SK-N-SH (cell line): ENCODE measurements at regions not wholly inside any gene's neighbourhood (a gene's known extent, or its start where the extent isn't known, plus 50 kb on each side); places are given as distances from the start of the nearest gene placed in this dataset.

ENCODE experiments used
- CHD2 ChIP-seq: fragments of 150-350 bp; IDR thresholded peaks from 2 replicates; pipeline ENCODE4 v1.6.1; 2018; ENCODE audit warnings: low read length; ENCODE audit not compliant: partially characterized antibody
- CTCF ChIP-seq: fragments of 200-600 bp; sonication (generic); IDR thresholded peaks from 2 replicates; pipeline ENCODE4 v1.6.1; 2017; ENCODE audit warnings: antibody characterized with exemption, mild to moderate bottlenecking, moderate library complexity
- ELF1 ChIP-seq: IDR thresholded peaks from 2 replicates; pipeline ENCODE4 v1.4.0; 2012
- EP300 ChIP-seq, 2 experiments: IDR thresholded peaks; 2 replicates each; pipeline versions ENCODE4 v1.4.0 to v1.6.1; 2012; ENCODE audit warnings: borderline replicate concordance in 1 of 2, low read depth in 1 of 2, low read length in 1 of 2
- EZH2phosphoT487 ChIP-seq: fragments of 200-600 bp; sonication (generic); IDR thresholded peaks from 2 replicates; pipeline ENCODE4 v1.6.1; 2017; ENCODE audit warnings: low read depth, mixed run types, mild to moderate bottlenecking, antibody characterized with exemption, moderate library complexity, borderline replicate concordance
- MAX ChIP-seq: IDR thresholded peaks from 2 replicates; pipeline ENCODE4 v1.4.0; 2012; ENCODE audit warnings: low read depth
- MXI1 ChIP-seq: IDR thresholded peaks from 2 replicates; pipeline ENCODE4 v1.6.1; 2012; ENCODE audit warnings: mild to moderate bottlenecking, low read depth, low read length, improper control_type of control experiment
- NFIC ChIP-seq: IDR thresholded peaks from 2 replicates; pipeline ENCODE4 v1.4.0; 2012; ENCODE audit warnings: borderline replicate concordance
- REST ChIP-seq: IDR thresholded peaks from 2 replicates; pipeline ENCODE4 v1.6.1; 2012; ENCODE audit warnings: mild to moderate bottlenecking, low read depth, low read length, moderate library complexity
- TCF12 ChIP-seq: IDR thresholded peaks from 2 replicates; pipeline ENCODE4 v1.4.0; 2012
- TEAD4 ChIP-seq: IDR thresholded peaks from 2 replicates; pipeline ENCODE4 v1.4.0; 2012; ENCODE audit warnings: mild to moderate bottlenecking, borderline replicate concordance; ENCODE audit not compliant: insufficient read depth

GRCh38 chr21:18550361-18550760 is 146.8 kb upstream of the TMPRSS15 start:
- TF ChIP-seq MXI1 (no peak), CTCF (no peak), TEAD4 (no peak), EP300 (IDR thresholded peaks at IDR 0.05; ENCODE audit: borderline replicate concordance in 1 of 2, low read depth in 1 of 2, low read length in 1 of 2) (no peak), TCF12 (no peak), EZH2phosphoT487 (no peak), CHD2 (no peak), ELF1 (no peak), REST (no peak), MAX (no peak), NFIC (no peak)
